OCI-LY1 (cell line): ENCODE measurements at regions not wholly inside any gene's neighbourhood (a gene's known extent, or its start where the extent isn't known, plus 50 kb on each side); places are given as distances from the start of the nearest gene placed in this dataset.

ENCODE experiments used
- CTCF ChIP-seq: fragments of 200-600 bp; sonication (generic), shearing (Covaris generic); IDR thresholded peaks from 2 replicates; pipeline ENCODE4 v1.5.1; 2017; ENCODE audit warnings: mild to moderate bottlenecking, antibody characterized with exemption, low read length, moderate library complexity, mixed read lengths
- EZH2 ChIP-seq: fragments of 200-600 bp; sonication (generic), shearing (Covaris generic); IDR thresholded peaks from 2 replicates; pipeline ENCODE4 v1.8.0; 2017; ENCODE audit warnings: borderline replicate concordance, mixed run types, mild to moderate bottlenecking, antibody characterized with exemption, low read length, moderate library complexity, mixed read lengths

- TF ChIP-seq CTCF (no peak), EZH2 (no peak)
These were observed 103.2 kb upstream of the JUN start for GRCh38 chr1:58887059-58887458.
